K562 (cell line): ENCODE measurements at regions not wholly inside any gene's neighbourhood (a gene's known extent, or its start where the extent isn't known, plus 50 kb on each side); places are given as distances from the start of the nearest gene placed in this dataset.

Source experiments
- BCL6 ChIP-seq: fragments of 250-450 bp; sonication (Bioruptor Pico); IDR thresholded peaks from 2 replicates; pipeline ENCODE4 v1.4.0; 2020
- CBX3 ChIP-seq, 2 experiments: IDR thresholded peaks; 1 replicate in 1 of 2; 2 replicates in 1 of 2; pipeline ENCODE4 v1.6.1; 2012; ENCODE audit warnings: inconsistent platforms in 2 of 2, low read length in 2 of 2, borderline replicate concordance in 1 of 2, control low read depth in 1 of 2
- ELF4 ChIP-seq: fragments of 450-650 bp; formaldehyde crosslinking; IDR thresholded peaks from 2 replicates; pipeline ENCODE4 v1.4.0; 2022; ENCODE audit warnings: missing genetic modification characterization
- ESRRA ChIP-seq: fragments of 450-650 bp; IDR thresholded peaks from 2 replicates; pipeline ENCODE4 v1.6.1; 2014; ENCODE audit warnings: low read depth, mild to moderate bottlenecking, moderate library complexity, borderline replicate concordance
- ETV6 ChIP-seq, 3 experiments: fragments of 150-350 bp in 1 of 3; sonication (generic) in 1 of 3; formaldehyde crosslinking in 1 of 3; IDR thresholded peaks; 2 replicates each; pipeline versions ENCODE4 v1.6.1 to v1.8.0; 2014 to 2022; ENCODE audit warnings: borderline replicate concordance in 2 of 3, low read depth in 2 of 3, antibody characterized with exemption in 1 of 3, low read length in 1 of 3, mild to moderate bottlenecking in 1 of 3, missing genetic modification reagents in 1 of 3
- NBN ChIP-seq: fragments of 450-650 bp; IDR thresholded peaks from 2 replicates; pipeline ENCODE4 v1.6.1; 2016; ENCODE audit warnings: low read depth, mild to moderate bottlenecking
- POLR2AphosphoS5 ChIP-seq: IDR thresholded peaks from 2 replicates; pipeline ENCODE4 v1.6.1; 2011; ENCODE audit warnings: mild to moderate bottlenecking, low read depth, low read length, moderate library complexity; ENCODE audit not compliant: control insufficient read depth, insufficient read depth
- TAF1 ChIP-seq: IDR thresholded peaks from 2 replicates; pipeline ENCODE4 v1.6.1; 2011; ENCODE audit warnings: mild to moderate bottlenecking, low read length, moderate library complexity; ENCODE audit not compliant: insufficient read depth, control insufficient read depth, severe bottlenecking; ENCODE audit errors: extremely low read depth
- YY1 ChIP-seq, 3 experiments: IDR thresholded peaks; 2 replicates each; pipeline ENCODE4 v1.6.1; 2011; ENCODE audit warnings: low read length in 2 of 3, mild to moderate bottlenecking in 2 of 3, moderate library complexity in 2 of 3, borderline replicate concordance in 1 of 3, control low read depth in 1 of 3, low read depth in 1 of 3; ENCODE audit not compliant: insufficient read depth in 3 of 3, insufficient replicate concordance in 2 of 3, control insufficient read depth in 1 of 3, insufficient read length in 1 of 3; ENCODE audit errors: extremely low read depth in 1 of 3

DNA sequence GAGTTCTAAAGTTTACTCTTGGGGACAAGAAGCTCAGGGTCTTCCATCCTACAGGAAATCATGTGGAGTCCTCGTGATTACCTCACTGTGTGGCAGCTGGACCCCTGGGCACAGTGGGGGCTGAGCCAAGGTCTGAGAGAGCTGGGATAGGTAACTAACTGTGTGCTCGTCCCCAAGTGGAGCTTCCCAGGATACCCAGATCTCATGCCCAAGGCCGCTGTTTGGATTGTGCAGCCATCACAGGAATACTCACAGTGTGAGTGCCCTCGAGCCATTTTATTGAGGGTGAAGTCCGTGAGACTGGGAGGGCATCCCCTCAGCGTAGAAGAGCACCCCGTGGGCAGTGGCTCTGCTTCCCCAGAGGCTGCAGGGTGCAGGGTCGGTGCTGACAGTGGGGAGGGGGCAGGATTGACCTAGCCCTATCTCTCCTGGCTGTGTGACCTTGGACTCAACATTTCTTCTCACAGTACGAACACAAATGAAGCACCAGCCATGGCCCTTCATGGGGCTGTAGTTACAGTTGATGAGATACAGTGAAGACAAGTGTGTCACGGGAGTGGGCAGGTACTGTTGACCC lies 69.6 kb upstream of the LEP start:
- TF ChIP-seq TAF1 (no peak), CBX3 (IDR thresholded peaks at IDR 0.05; ENCODE audit: borderline replicate concordance in 1 of 2, low read length in 2 of 2) (no peak), POLR2AphosphoS5 (no peak), BCL6 (CRISPR knock-in tag) (no peak), ESRRA (no peak), ELF4 (no peak), YY1 (IDR thresholded peaks at IDR 0.05; ENCODE audit: borderline replicate concordance in 1 of 3, control insufficient read depth in 1 of 3, extremely low read depth in 1 of 3, insufficient read depth in 3 of 3, insufficient read length in 1 of 3, insufficient replicate concordance in 2 of 3, low read depth in 1 of 3, low read length in 2 of 3) (no peak), ETV6 (IDR thresholded peaks at IDR 0.05; ENCODE audit: borderline replicate concordance in 1 of 2, low read depth in 2 of 2, low read length in 1 of 2) (no peak), ETV6 (CRISPR knock-in tag; IDR thresholded peaks at IDR 0.05; ENCODE audit: borderline replicate concordance) (no peak), NBN (no peak)
